Loucy (cell line): ENCODE measurements at regions not wholly inside any gene's neighbourhood (a gene's known extent, or its start where the extent isn't known, plus 50 kb on each side); places are given as distances from the start of the nearest gene placed in this dataset.

Source experiments
- CTCF ChIP-seq: fragments of 200-600 bp; sonication (generic); conservative IDR thresholded peaks from 2 replicates; pipeline ENCODE4 v1.5.1; 2014; ENCODE audit warnings: mild to moderate bottlenecking, antibody characterized with exemption, low read length
- EZH2phosphoT487 ChIP-seq: fragments of 200-600 bp; IDR thresholded peaks from 2 replicates; pipeline ENCODE4 v1.6.1; 2018; ENCODE audit warnings: antibody characterized with exemption, mild to moderate bottlenecking, moderate library complexity, borderline replicate concordance

- no peak for TF ChIP-seq CTCF
- no peak for TF ChIP-seq EZH2phosphoT487
Observed at GRCh38 chr16:17801068-17801467, 330.3 kb upstream of the XYLT1 start.
